ENCODE measurements at regions not wholly inside any gene's neighbourhood (a gene's known extent, or its start where the extent isn't known, plus 50 kb on each side); places are given as distances from the start of the nearest gene placed in this dataset.

DNA sequence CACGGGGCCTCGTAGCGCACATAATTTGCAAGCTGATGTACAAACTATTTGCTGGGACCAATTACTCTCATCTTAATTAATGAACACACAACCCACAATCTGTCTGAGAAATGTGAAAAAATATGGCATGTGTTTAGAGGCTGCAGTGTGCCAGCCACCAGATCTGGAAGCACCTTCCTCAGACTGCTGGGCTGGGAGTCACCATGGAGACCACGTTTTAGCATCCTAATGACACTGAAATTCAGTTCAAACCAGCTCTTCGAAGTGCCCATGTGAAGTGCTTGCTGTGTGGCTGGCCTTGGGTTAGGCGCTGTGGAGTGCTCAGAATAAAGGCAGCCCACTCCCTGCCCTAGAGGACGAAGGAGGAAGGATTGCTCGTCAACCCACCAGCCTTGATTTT lies 482.4 kb downstream of the OMA1 start:
- Mint-ChIP-seq H3K27me3 (ENCODE audit: low read depth, unreplicated experiment) (peaks cover 10% of the 10 kb centered on the region), H3K4me3 (ENCODE audit: unreplicated experiment) (no peak overlapping the region), H3K36me3 (ENCODE audit: low read depth, unreplicated experiment) (no peaks in the 10 kb centered on the region), H3K4me1 (ENCODE audit: low read depth, unreplicated experiment) (peaks cover 4% of the 10 kb centered on the region), H3K9me3 (ENCODE audit: unreplicated experiment) (no peaks in the 10 kb centered on the region), H3K27ac (ENCODE audit: unreplicated experiment) (no peak overlapping the region)
- Histone ChIP-seq H3K79me2 (ENCODE audit: insufficient read depth, low read length) (no peaks in the 10 kb centered on the region), H3K4me3 (ENCODE audit: insufficient read depth, low read depth, low read length) (no peak overlapping the region), H3K36me3 (ENCODE audit: insufficient read depth, low read length) (no peaks in the 10 kb centered on the region), H2AFZ (ENCODE audit: low read depth, low read length) (no peak overlapping the region), H3K27ac (ENCODE audit: low read depth, low read length) (no peak overlapping the region), H3K9me3 (ENCODE audit: insufficient read depth, low read depth, low read length) (no peaks in the 10 kb centered on the region), H3K4me1 (ENCODE audit: insufficient read depth, low read length) (no peaks in the 10 kb centered on the region), H3K27me3 (ENCODE audit: insufficient read depth, low read length) (no peaks in the 10 kb centered on the region), H3K9ac (ENCODE audit: low read length) (no peak overlapping the region), H3K4me2 (ENCODE audit: low read length) (no peak overlapping the region), H4K20me1 (ENCODE audit: insufficient read depth, low read length) (no peaks in the 10 kb centered on the region)
- TF ChIP-seq EZH2 (IDR thresholded peaks at IDR 0.05; ENCODE audit: insufficient read depth, low read length): no peak
- TF ChIP-seq, protein P1, sequence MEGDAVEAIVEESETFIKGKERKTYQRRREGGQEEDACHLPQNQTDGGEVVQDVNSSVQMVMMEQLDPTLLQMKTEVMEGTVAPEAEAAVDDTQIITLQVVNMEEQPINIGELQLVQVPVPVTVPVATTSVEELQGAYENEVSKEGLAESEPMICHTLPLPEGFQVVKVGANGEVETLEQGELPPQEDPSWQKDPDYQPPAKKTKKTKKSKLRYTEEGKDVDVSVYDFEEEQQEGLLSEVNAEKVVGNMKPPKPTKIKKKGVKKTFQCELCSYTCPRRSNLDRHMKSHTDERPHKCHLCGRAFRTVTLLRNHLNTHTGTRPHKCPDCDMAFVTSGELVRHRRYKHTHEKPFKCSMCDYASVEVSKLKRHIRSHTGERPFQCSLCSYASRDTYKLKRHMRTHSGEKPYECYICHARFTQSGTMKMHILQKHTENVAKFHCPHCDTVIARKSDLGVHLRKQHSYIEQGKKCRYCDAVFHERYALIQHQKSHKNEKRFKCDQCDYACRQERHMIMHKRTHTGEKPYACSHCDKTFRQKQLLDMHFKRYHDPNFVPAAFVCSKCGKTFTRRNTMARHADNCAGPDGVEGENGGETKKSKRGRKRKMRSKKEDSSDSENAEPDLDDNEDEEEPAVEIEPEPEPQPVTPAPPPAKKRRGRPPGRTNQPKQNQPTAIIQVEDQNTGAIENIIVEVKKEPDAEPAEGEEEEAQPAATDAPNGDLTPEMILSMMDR (IDR thresholded peaks at IDR 0.05; ENCODE audit: insufficient read depth, low read depth, low read length): no peak
- DNase-seq (ENCODE audit: low read depth) (no peak), FAIRE-seq (no peak)

DNA sequence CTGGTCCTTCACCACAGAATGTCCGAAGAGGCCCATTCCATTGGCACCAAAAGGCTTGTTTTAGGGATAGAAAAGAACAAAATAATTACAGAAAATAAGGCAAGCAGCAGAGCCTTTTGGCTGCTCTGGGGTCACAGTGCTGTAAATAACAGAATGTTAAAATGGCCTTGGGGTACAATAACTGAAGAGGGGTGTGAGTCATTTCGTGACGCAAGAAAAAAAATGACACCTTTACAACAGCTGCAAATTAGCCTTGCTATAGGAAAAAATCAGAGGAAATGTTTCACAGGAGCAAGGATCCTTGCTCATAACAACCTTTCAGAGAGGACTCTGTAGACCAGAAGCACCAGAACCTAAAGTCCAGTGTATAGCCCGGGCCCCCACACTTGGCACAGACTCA lies 483.4 kb downstream of the OMA1 start:
- H3K4me1 ChIP-seq (ENCODE audit: insufficient read depth, low read length): no peaks in the 10 kb centered on the region
- H3K4me3 ChIP-seq (ENCODE audit: insufficient read depth, low read depth, low read length): no peak overlapping the region
- peaks cover 12% of the 10 kb centered on the region for H3K27me3 Mint-ChIP-seq (ENCODE audit: low read depth, unreplicated experiment)
- FAIRE-seq: no peak
- no peak overlapping the region for H3K27ac ChIP-seq (ENCODE audit: low read depth, low read length)
- H3K9ac ChIP-seq (ENCODE audit: low read length): no peak overlapping the region
- H3K4me1 Mint-ChIP-seq (ENCODE audit: low read depth, unreplicated experiment): peaks cover 4% of the 10 kb centered on the region
- no peaks in the 10 kb centered on the region for H3K27me3 ChIP-seq (ENCODE audit: insufficient read depth, low read length)
- H3K36me3 ChIP-seq (ENCODE audit: insufficient read depth, low read length): no peaks in the 10 kb centered on the region
- H3K36me3 Mint-ChIP-seq (ENCODE audit: low read depth, unreplicated experiment): no peaks in the 10 kb centered on the region
- no peak overlapping the region for H3K4me3 Mint-ChIP-seq (ENCODE audit: unreplicated experiment)
- H3K4me2 ChIP-seq (ENCODE audit: low read length): no peak overlapping the region
- no peak overlapping the region for H3K27ac Mint-ChIP-seq (ENCODE audit: unreplicated experiment)
- no peaks in the 10 kb centered on the region for H3K9me3 ChIP-seq (ENCODE audit: insufficient read depth, low read depth, low read length)
- H2AFZ ChIP-seq (ENCODE audit: low read depth, low read length): no peak overlapping the region
- no peaks in the 10 kb centered on the region for H4K20me1 ChIP-seq (ENCODE audit: insufficient read depth, low read length)
- TF ChIP-seq, protein P1 (IDR thresholded peaks at IDR 0.05; ENCODE audit: insufficient read depth, low read depth, low read length): no peak
- no peak for TF ChIP-seq EZH2 (IDR thresholded peaks at IDR 0.05; ENCODE audit: insufficient read depth, low read length)
- H3K79me2 ChIP-seq (ENCODE audit: insufficient read depth, low read length): no peaks in the 10 kb centered on the region
- no peak for DNase-seq (ENCODE audit: low read depth)
- H3K9me3 Mint-ChIP-seq (ENCODE audit: unreplicated experiment): no peaks in the 10 kb centered on the region

DNA sequence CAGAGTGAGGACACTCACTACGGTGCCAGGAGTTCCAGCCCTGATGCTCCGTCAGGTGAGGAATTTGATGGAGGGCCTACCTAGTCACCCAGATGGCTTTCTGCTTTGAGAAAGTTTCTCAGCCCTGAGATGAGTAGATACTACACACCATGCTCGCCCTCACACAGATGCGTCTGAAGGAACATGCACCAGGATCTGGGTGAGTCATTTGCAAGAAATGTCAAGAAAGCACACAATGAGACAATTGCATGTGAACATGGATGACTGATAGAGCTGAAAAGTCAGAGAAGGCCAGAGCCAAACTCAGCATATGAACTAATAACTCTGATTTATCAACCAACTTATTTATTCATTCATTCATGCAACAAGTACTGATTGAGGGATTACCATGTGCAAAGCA lies 483.9 kb downstream of the OMA1 start:
- Mint-ChIP-seq H3K27me3 (ENCODE audit: low read depth, unreplicated experiment) (peaks cover 14% of the 10 kb centered on the region), H3K4me1 (ENCODE audit: low read depth, unreplicated experiment) (peaks cover 4% of the 10 kb centered on the region), H3K9me3 (ENCODE audit: unreplicated experiment) (no peaks in the 10 kb centered on the region), H3K4me3 (ENCODE audit: unreplicated experiment) (no peak overlapping the region), H3K27ac (ENCODE audit: unreplicated experiment) (no peak overlapping the region), H3K36me3 (ENCODE audit: low read depth, unreplicated experiment) (no peaks in the 10 kb centered on the region)
- no peak for TF ChIP-seq EZH2 (IDR thresholded peaks at IDR 0.05; ENCODE audit: insufficient read depth, low read length)
- TF ChIP-seq, protein P1 (IDR thresholded peaks at IDR 0.05; ENCODE audit: insufficient read depth, low read depth, low read length): no peak
- Histone ChIP-seq H3K9ac (ENCODE audit: low read length) (no peak overlapping the region), H3K27me3 (ENCODE audit: insufficient read depth, low read length) (no peaks in the 10 kb centered on the region), H3K4me1 (ENCODE audit: insufficient read depth, low read length) (no peaks in the 10 kb centered on the region), H4K20me1 (ENCODE audit: insufficient read depth, low read length) (no peaks in the 10 kb centered on the region), H2AFZ (ENCODE audit: low read depth, low read length) (no peak overlapping the region), H3K79me2 (ENCODE audit: insufficient read depth, low read length) (no peaks in the 10 kb centered on the region), H3K36me3 (ENCODE audit: insufficient read depth, low read length) (no peaks in the 10 kb centered on the region), H3K4me3 (ENCODE audit: insufficient read depth, low read depth, low read length) (no peak overlapping the region), H3K4me2 (ENCODE audit: low read length) (no peak overlapping the region), H3K9me3 (ENCODE audit: insufficient read depth, low read depth, low read length) (no peaks in the 10 kb centered on the region), H3K27ac (ENCODE audit: low read depth, low read length) (no peak overlapping the region)
- DNase-seq (ENCODE audit: low read depth) (no peak), FAIRE-seq (no peak)

Measured in astrocyte (in vitro differentiated cells and primary cell).